ENCODE measurements at regions not wholly inside any gene's neighbourhood (a gene's known extent, or its start where the extent isn't known, plus 50 kb on each side); places are given as distances from the start of the nearest gene placed in this dataset.

DNA sequence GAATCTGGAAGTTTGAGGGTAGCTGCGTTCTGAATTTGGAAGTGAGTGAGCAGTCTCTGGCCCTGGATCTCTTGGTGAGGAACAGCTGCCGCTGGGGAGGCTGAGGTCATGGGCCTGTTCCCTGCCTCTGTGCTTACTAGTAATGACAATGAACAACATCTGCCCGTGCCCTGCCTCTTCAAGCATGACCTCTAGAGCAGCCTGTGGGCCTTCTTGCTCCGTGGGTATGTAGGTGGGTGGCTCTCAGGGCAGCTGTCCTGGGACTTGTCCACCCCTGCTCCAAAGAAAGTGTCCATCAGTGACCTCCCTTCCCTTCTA is 186.2 kb downstream of the CXCL12 start:
- ChIA-PET POLR2A (interaction anchor here (0.8 to 1.2 kb wide), 2 partner anchors 15 to 95 kb away, joined by 3 to 4 read pairs; no protein-coding TSS in a partner anchor), CTCF (interaction anchor here (1.1 kb wide), 1 partner anchor 113 kb away, joined by 3 read pairs; no protein-coding TSS in a partner anchor)
- Histone ChIP-seq H3K27me3 (ENCODE audit: control insufficient read depth, insufficient read depth, low read length) (peaks cover 2% of the 10 kb centered on the region), H3K4me3 (ENCODE audit: low read depth, low read length) (no peak overlapping the region), H3K9me3 (ENCODE audit: control insufficient read depth, insufficient read depth, low read length) (peaks cover 7% of the 10 kb centered on the region), H3K27ac (ENCODE audit: low read depth, low read length) (peak overlapping the region; percentile 49)
- DNase-seq (ENCODE audit: low read depth, low spot score): no peak
- TF ChIP-seq CTCF (IDR thresholded peaks at IDR 0.05; ENCODE audit: low read depth, low read length): no peak

GRCh38 chr10:44198096-44198779 is 186.7 kb downstream of the CXCL12 start:
- Histone ChIP-seq H3K4me3 (ENCODE audit: low read depth, low read length) (no peak overlapping the region), H3K27ac (ENCODE audit: low read depth, low read length) (peak overlapping the region; percentile 49), H3K9me3 (ENCODE audit: control insufficient read depth, insufficient read depth, low read length) (peaks cover 7% of the 10 kb centered on the region), H3K27me3 (ENCODE audit: control insufficient read depth, insufficient read depth, low read length) (peaks cover 2% of the 10 kb centered on the region)
- no peak for TF ChIP-seq CTCF (IDR thresholded peaks at IDR 0.05; ENCODE audit: low read depth, low read length)
- POLR2A ChIA-PET: interaction anchor here (0.8 to 1.2 kb wide), 2 partner anchors 15 to 96 kb away, joined by 3 to 4 read pairs; no protein-coding TSS in a partner anchor
- CTCF ChIA-PET: interaction anchor here (1.1 kb wide), 1 partner anchor 113 kb away, joined by 3 read pairs; no protein-coding TSS in a partner anchor
- DNase-seq (ENCODE audit: low read depth, low spot score): peak; percentile 49

GRCh38 chr10:44197646-44198045 is 187.3 kb downstream of the CXCL12 start:
- H3K27ac ChIP-seq (ENCODE audit: low read depth, low read length): no peak overlapping the region
- no peak overlapping the region for H3K4me3 ChIP-seq (ENCODE audit: low read depth, low read length)
- no peak for TF ChIP-seq CTCF (IDR thresholded peaks at IDR 0.05; ENCODE audit: low read depth, low read length)
- ChIA-PET CTCF (no interaction called here), POLR2A (no interaction called here)
- DNase-seq (ENCODE audit: low read depth, low spot score): no peak
- H3K9me3 ChIP-seq (ENCODE audit: control insufficient read depth, insufficient read depth, low read length): peaks cover 7% of the 10 kb centered on the region
- peaks cover 2% of the 10 kb centered on the region for H3K27me3 ChIP-seq (ENCODE audit: control insufficient read depth, insufficient read depth, low read length)

GRCh38 chr10:44196336-44196735 is 188.6 kb downstream of the CXCL12 start:
- no peak for DNase-seq (ENCODE audit: low read depth, low spot score)
- H3K4me3 ChIP-seq (ENCODE audit: low read depth, low read length): no peak overlapping the region
- CTCF ChIA-PET: interaction anchor here (0.6 to 1.0 kb wide), 3 partner anchors 507 to 661 kb away, joined by 3 to 4 read pairs (median 4); no protein-coding TSS in a partner anchor
- H3K9me3 ChIP-seq (ENCODE audit: control insufficient read depth, insufficient read depth, low read length): peaks cover 4% of the 10 kb centered on the region
- H3K27ac ChIP-seq (ENCODE audit: low read depth, low read length): no peak overlapping the region
- TF ChIP-seq CTCF (IDR thresholded peaks at IDR 0.05; ENCODE audit: low read depth, low read length): no peak
- POLR2A ChIA-PET: no interaction called here
- H3K27me3 ChIP-seq (ENCODE audit: control insufficient read depth, insufficient read depth, low read length): peaks cover 6% of the 10 kb centered on the region

- POLR2A ChIA-PET: no interaction called here
- peak overlapping the region; percentile 31 for H3K27ac ChIP-seq (ENCODE audit: low read depth, low read length)
- H3K9me3 ChIP-seq (ENCODE audit: control insufficient read depth, insufficient read depth, low read length): peaks cover 1% of the 10 kb centered on the region
- peaks cover 6% of the 10 kb centered on the region for H3K27me3 ChIP-seq (ENCODE audit: control insufficient read depth, insufficient read depth, low read length)
- no peak for TF ChIP-seq CTCF (IDR thresholded peaks at IDR 0.05; ENCODE audit: low read depth, low read length)
- no peak for DNase-seq (ENCODE audit: low read depth, low spot score)
- no peak overlapping the region for H3K4me3 ChIP-seq (ENCODE audit: low read depth, low read length)
- CTCF ChIA-PET: interaction anchor here (0.6 to 1.0 kb wide), 4 partner anchors 115 to 662 kb away, joined by 3 to 4 read pairs (median 4); no protein-coding TSS in a partner anchor
Measured at GRCh38 chr10:44196008-44196320, 188.9 kb downstream of the CXCL12 start.
